ENCODE measurements at regions not wholly inside any gene's neighbourhood (a gene's known extent, or its start where the extent isn't known, plus 50 kb on each side); places are given as distances from the start of the nearest gene placed in this dataset.

DNA sequence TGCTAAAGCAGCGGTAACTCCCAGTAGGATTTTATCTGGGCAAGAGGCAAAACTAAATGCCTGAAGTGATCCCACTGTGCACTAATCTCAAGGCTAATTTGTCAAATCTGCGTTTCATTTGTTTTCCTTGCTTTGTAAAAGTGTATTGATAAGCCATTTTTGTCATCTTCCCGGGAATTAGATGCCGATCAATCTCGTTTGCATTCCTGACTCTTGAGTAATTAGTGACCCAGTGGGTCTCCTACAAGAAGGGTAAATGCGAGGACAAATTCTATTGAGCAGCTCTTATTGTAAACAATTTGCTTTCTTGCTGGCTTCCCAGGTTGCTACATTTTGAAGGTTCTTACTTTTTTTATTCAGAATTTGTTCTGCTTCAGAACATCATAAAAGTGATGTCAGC, 129.7 kb downstream of the EFNB2 start:
- Histone ChIP-seq H4K20me1 (ENCODE audit: insufficient read depth, low read length) (no peaks in the 10 kb centered on the region), H3K79me2 (ENCODE audit: insufficient read depth, low read length) (no peaks in the 10 kb centered on the region), H3K9me3 (ENCODE audit: low read depth, low read length) (no peaks in the 10 kb centered on the region), H3K4me2 (ENCODE audit: insufficient read depth, low read length) (no peak overlapping the region), H3K4me1 (ENCODE audit: insufficient read depth, low read length) (no peaks in the 10 kb centered on the region), H3K4me3 (ENCODE audit: insufficient read depth, low read length) (no peak overlapping the region), H3K27me3 (ENCODE audit: insufficient read depth, low read length) (no peaks in the 10 kb centered on the region), H3K36me3 (ENCODE audit: insufficient read depth, low read length) (no peaks in the 10 kb centered on the region), H2AFZ (ENCODE audit: low read length) (no peak overlapping the region), H3K27ac (ENCODE audit: low read depth, low read length) (no peak overlapping the region)
- TF ChIP-seq, protein P1, sequence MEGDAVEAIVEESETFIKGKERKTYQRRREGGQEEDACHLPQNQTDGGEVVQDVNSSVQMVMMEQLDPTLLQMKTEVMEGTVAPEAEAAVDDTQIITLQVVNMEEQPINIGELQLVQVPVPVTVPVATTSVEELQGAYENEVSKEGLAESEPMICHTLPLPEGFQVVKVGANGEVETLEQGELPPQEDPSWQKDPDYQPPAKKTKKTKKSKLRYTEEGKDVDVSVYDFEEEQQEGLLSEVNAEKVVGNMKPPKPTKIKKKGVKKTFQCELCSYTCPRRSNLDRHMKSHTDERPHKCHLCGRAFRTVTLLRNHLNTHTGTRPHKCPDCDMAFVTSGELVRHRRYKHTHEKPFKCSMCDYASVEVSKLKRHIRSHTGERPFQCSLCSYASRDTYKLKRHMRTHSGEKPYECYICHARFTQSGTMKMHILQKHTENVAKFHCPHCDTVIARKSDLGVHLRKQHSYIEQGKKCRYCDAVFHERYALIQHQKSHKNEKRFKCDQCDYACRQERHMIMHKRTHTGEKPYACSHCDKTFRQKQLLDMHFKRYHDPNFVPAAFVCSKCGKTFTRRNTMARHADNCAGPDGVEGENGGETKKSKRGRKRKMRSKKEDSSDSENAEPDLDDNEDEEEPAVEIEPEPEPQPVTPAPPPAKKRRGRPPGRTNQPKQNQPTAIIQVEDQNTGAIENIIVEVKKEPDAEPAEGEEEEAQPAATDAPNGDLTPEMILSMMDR (IDR thresholded peaks at IDR 0.05; ENCODE audit: extremely low read depth, low read depth, low read length): no peak
- DNase-seq (ENCODE audit: insufficient read length, low spot score, missing footprints): no peak

GRCh38 chr13:106403280-106403679, 132.2 kb downstream of the EFNB2 start:
- Histone ChIP-seq H3K27me3 (ENCODE audit: insufficient read depth, low read length) (no peaks in the 10 kb centered on the region), H3K79me2 (ENCODE audit: insufficient read depth, low read length) (no peaks in the 10 kb centered on the region), H3K36me3 (ENCODE audit: insufficient read depth, low read length) (no peaks in the 10 kb centered on the region), H3K9me3 (ENCODE audit: low read depth, low read length) (no peaks in the 10 kb centered on the region), H2AFZ (ENCODE audit: low read length) (no peak overlapping the region), H3K4me3 (ENCODE audit: insufficient read depth, low read length) (no peak overlapping the region), H3K4me2 (ENCODE audit: insufficient read depth, low read length) (no peak overlapping the region), H3K4me1 (ENCODE audit: insufficient read depth, low read length) (no peaks in the 10 kb centered on the region), H4K20me1 (ENCODE audit: insufficient read depth, low read length) (no peaks in the 10 kb centered on the region), H3K27ac (ENCODE audit: low read depth, low read length) (no peak overlapping the region)
- DNase-seq (ENCODE audit: insufficient read length, low spot score, missing footprints): no peak
- TF ChIP-seq, protein P1 (IDR thresholded peaks at IDR 0.05; ENCODE audit: extremely low read depth, low read depth, low read length): no peak

GRCh38 chr13:106402866-106403265, 132.6 kb downstream of the EFNB2 start:
- H3K9me3 ChIP-seq (ENCODE audit: low read depth, low read length): no peaks in the 10 kb centered on the region
- no peak overlapping the region for H2AFZ ChIP-seq (ENCODE audit: low read length)
- H3K4me2 ChIP-seq (ENCODE audit: insufficient read depth, low read length): no peak overlapping the region
- H3K4me3 ChIP-seq (ENCODE audit: insufficient read depth, low read length): no peak overlapping the region
- H3K4me1 ChIP-seq (ENCODE audit: insufficient read depth, low read length): no peaks in the 10 kb centered on the region
- H3K27ac ChIP-seq (ENCODE audit: low read depth, low read length): no peak overlapping the region
- TF ChIP-seq, protein P1 (IDR thresholded peaks at IDR 0.05; ENCODE audit: extremely low read depth, low read depth, low read length): no peak
- H3K27me3 ChIP-seq (ENCODE audit: insufficient read depth, low read length): no peaks in the 10 kb centered on the region
- H4K20me1 ChIP-seq (ENCODE audit: insufficient read depth, low read length): no peaks in the 10 kb centered on the region
- no peak for DNase-seq (ENCODE audit: insufficient read length, low spot score, missing footprints)
- H3K36me3 ChIP-seq (ENCODE audit: insufficient read depth, low read length): no peaks in the 10 kb centered on the region
- no peaks in the 10 kb centered on the region for H3K79me2 ChIP-seq (ENCODE audit: insufficient read depth, low read length)

- DNase-seq (ENCODE audit: insufficient read length, low spot score, missing footprints): no peak
- no peak overlapping the region for H3K4me2 ChIP-seq (ENCODE audit: insufficient read depth, low read length)
- H3K27me3 ChIP-seq (ENCODE audit: insufficient read depth, low read length): no peaks in the 10 kb centered on the region
- peak overlapping the region; percentile 8 for H2AFZ ChIP-seq (ENCODE audit: low read length)
- TF ChIP-seq, protein P1 (IDR thresholded peaks at IDR 0.05; ENCODE audit: extremely low read depth, low read depth, low read length): no peak
- H3K27ac ChIP-seq (ENCODE audit: low read depth, low read length): no peak overlapping the region
- no peaks in the 10 kb centered on the region for H3K4me1 ChIP-seq (ENCODE audit: insufficient read depth, low read length)
- H3K4me3 ChIP-seq (ENCODE audit: insufficient read depth, low read length): no peak overlapping the region
- no peaks in the 10 kb centered on the region for H3K36me3 ChIP-seq (ENCODE audit: insufficient read depth, low read length)
- no peaks in the 10 kb centered on the region for H3K9me3 ChIP-seq (ENCODE audit: low read depth, low read length)
- no peaks in the 10 kb centered on the region for H3K79me2 ChIP-seq (ENCODE audit: insufficient read depth, low read length)
- H4K20me1 ChIP-seq (ENCODE audit: insufficient read depth, low read length): no peaks in the 10 kb centered on the region
These were observed 134.4 kb downstream of the EFNB2 start for GRCh38 chr13:106401081-106401480.

Measured in osteoblast (primary cell).